Glutamatergic neuron (in vitro differentiated cells): ENCODE measurements at regions not wholly inside any gene's neighbourhood (a gene's known extent, or its start where the extent isn't known, plus 50 kb on each side); places are given as distances from the start of the nearest gene placed in this dataset.
"Not testable (repeated sequence)": the region's sequence is repeated elsewhere in the genome, so short reads cannot be mapped to it uniquely, and the experiment has no call there.

ENCODE experiments used
- DNase-seq: peaks from one replicate; pipeline ENCODE4 v3.0.0; 2022
- H3K27ac Mint-ChIP-seq: one replicate; pipeline ENCODE4 v1.8.0; 2020; ENCODE audit warnings: mild to moderate bottlenecking, mixed read lengths, inconsistent platforms; ENCODE audit not compliant: unreplicated experiment
- H3K27me3 Mint-ChIP-seq: one replicate; pipeline ENCODE4 v1.8.0; 2020; ENCODE audit warnings: mild to moderate bottlenecking, moderate library complexity, mixed read lengths, inconsistent platforms; ENCODE audit not compliant: unreplicated experiment
- H3K36me3 Mint-ChIP-seq: one replicate; pipeline ENCODE4 v1.8.0; 2020; ENCODE audit warnings: mild to moderate bottlenecking, mixed read lengths, inconsistent platforms; ENCODE audit not compliant: unreplicated experiment
- H3K4me1 Mint-ChIP-seq: one replicate; pipeline ENCODE4 v1.8.0; 2020; ENCODE audit warnings: mild to moderate bottlenecking, low read depth, mixed read lengths, inconsistent platforms; ENCODE audit not compliant: unreplicated experiment
- H3K4me3 Mint-ChIP-seq: one replicate; pipeline ENCODE4 v1.8.0; 2020; ENCODE audit warnings: mild to moderate bottlenecking, mixed read lengths, inconsistent platforms; ENCODE audit not compliant: unreplicated experiment
- H3K9me3 Mint-ChIP-seq: one replicate; pipeline ENCODE4 v1.8.0; 2020; ENCODE audit warnings: mild to moderate bottlenecking, moderate library complexity, mixed read lengths, inconsistent platforms; ENCODE audit not compliant: unreplicated experiment
- CTCF ChIP-seq: fragments of 200-600 bp; sonication (generic); IDR thresholded peaks from one replicate; pipeline ENCODE4 v1.5.0; 2021; ENCODE audit not compliant: partially characterized antibody, unreplicated experiment

DNA sequence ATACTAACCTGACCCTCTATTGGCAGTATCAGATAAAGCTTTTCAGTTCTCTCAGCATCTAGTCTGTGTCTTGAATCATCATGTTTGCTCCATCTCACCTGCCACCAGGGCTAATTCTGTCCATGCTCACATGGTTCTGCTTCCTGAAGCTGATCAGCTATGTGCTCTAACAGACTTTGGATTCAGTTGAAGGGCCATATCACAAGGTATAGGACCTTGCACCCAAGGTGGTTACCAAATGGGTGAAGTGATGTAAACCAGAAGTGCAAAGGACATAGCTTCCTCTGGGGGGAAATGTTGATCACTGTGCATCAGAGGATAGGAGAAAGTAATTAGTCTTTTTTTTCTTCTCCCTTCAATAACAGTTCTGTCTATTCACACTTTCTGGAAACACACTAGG is 417.0 kb upstream of the ANO5 start:
- Mint-ChIP-seq H3K4me3 (no peak overlapping the region), H3K4me1 (peaks cover 10% of the 10 kb centered on the region), H3K27ac (no peak overlapping the region), H3K36me3 (no peaks in the 10 kb centered on the region), H3K27me3 (no peaks in the 10 kb centered on the region), H3K9me3 (no peaks in the 10 kb centered on the region)
- DNase-seq, result no peak
- TF ChIP-seq CTCF, result no peak

- no peaks in the 10 kb centered on the region for H3K36me3 Mint-ChIP-seq
- H3K27ac Mint-ChIP-seq, result no peak overlapping the region
- H3K27me3 Mint-ChIP-seq, result no peaks in the 10 kb centered on the region
- peaks cover 2% of the 10 kb centered on the region for H3K9me3 Mint-ChIP-seq
- no peak overlapping the region for H3K4me3 Mint-ChIP-seq
- no peak for DNase-seq
- H3K4me1 Mint-ChIP-seq, result peaks cover 8% of the 10 kb centered on the region
- no peak for TF ChIP-seq CTCF
These were observed 408.9 kb upstream of the ANO5 start for GRCh38 chr11:21783954-21784353.

GRCh38 chr11:21785351-21785750 is 407.5 kb upstream of the ANO5 start:
- TF ChIP-seq CTCF, result no peak
- H3K4me1 Mint-ChIP-seq, result no peaks in the 10 kb centered on the region
- no peaks in the 10 kb centered on the region for H3K27me3 Mint-ChIP-seq
- H3K9me3 Mint-ChIP-seq, result peaks cover 2% of the 10 kb centered on the region
- no peaks in the 10 kb centered on the region for H3K36me3 Mint-ChIP-seq
- H3K4me3 Mint-ChIP-seq, result no peak overlapping the region
- no peak for DNase-seq
- H3K27ac Mint-ChIP-seq, result no peak overlapping the region

- no peak overlapping the region for H3K4me3 Mint-ChIP-seq
- H3K4me1 Mint-ChIP-seq, result no peaks in the 10 kb centered on the region
- TF ChIP-seq CTCF, result no peak
- DNase-seq, result no peak
- peaks cover 2% of the 10 kb centered on the region for H3K27me3 Mint-ChIP-seq
- no peak overlapping the region for H3K27ac Mint-ChIP-seq
- no peaks in the 10 kb centered on the region for H3K9me3 Mint-ChIP-seq
- H3K36me3 Mint-ChIP-seq, result no peaks in the 10 kb centered on the region
These were observed 398.6 kb upstream of the ANO5 start for GRCh38 chr11:21794306-21794705.

- no peak for DNase-seq
- H3K9me3 Mint-ChIP-seq, result no peaks in the 10 kb centered on the region
- no peaks in the 10 kb centered on the region for H3K4me1 Mint-ChIP-seq
- no peaks in the 10 kb centered on the region for H3K36me3 Mint-ChIP-seq
- no peak overlapping the region for H3K27ac Mint-ChIP-seq
- TF ChIP-seq CTCF, result no peak
- no peak overlapping the region for H3K4me3 Mint-ChIP-seq
- peaks cover 2% of the 10 kb centered on the region for H3K27me3 Mint-ChIP-seq
These were observed 394.7 kb upstream of the ANO5 start for GRCh38 chr11:21798216-21798615.

DNA sequence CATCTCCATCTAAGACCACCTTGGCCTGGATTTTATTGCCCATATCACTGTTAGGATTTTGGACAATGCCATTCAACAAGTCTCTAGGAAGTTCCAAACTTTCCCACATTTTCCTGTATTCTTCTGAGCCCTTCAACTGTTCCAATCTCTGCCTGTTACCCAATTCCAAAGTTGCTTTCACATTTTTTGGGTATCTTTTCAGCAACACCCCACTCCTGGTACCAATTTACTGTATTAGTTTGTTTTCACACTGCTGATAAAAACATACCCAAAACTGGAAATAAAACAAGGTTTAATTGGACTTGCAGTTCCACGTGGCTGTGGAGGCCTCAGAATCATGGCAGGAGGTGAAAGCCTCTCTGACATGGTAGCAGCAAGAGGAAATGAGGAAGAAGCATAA is 388.4 kb upstream of the ANO5 start:
- H3K27me3 Mint-ChIP-seq, H3K4me1 Mint-ChIP-seq, H3K4me3 Mint-ChIP-seq, H3K9me3 Mint-ChIP-seq, H3K36me3 Mint-ChIP-seq, H3K27ac Mint-ChIP-seq, DNase-seq: not testable (repeated sequence)
